ENCODE measurements at regions not wholly inside any gene's neighbourhood (a gene's known extent, or its start where the extent isn't known, plus 50 kb on each side); places are given as distances from the start of the nearest gene placed in this dataset.

DNA sequence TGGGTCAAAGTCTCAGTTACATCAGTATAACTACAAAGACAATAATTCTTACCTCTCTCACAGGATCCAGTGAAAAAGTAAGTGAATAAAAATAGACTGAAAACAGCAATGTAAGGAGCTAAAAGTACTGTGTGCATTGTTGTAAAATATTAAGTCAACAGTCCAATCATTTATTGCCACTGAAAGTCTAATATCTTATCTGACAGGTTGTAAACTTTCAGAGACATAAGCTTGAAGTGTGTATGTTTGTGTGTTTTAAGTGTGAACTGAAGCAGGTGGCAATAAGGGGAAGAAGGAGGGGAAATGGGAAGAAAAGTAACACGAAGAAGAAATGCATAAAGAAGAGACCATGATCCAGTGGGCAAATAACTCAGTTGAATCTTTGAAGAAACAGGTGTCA, 229.7 kb upstream of the TAS2R1 start (continued):
- TF ChIP-seq, protein P1, sequence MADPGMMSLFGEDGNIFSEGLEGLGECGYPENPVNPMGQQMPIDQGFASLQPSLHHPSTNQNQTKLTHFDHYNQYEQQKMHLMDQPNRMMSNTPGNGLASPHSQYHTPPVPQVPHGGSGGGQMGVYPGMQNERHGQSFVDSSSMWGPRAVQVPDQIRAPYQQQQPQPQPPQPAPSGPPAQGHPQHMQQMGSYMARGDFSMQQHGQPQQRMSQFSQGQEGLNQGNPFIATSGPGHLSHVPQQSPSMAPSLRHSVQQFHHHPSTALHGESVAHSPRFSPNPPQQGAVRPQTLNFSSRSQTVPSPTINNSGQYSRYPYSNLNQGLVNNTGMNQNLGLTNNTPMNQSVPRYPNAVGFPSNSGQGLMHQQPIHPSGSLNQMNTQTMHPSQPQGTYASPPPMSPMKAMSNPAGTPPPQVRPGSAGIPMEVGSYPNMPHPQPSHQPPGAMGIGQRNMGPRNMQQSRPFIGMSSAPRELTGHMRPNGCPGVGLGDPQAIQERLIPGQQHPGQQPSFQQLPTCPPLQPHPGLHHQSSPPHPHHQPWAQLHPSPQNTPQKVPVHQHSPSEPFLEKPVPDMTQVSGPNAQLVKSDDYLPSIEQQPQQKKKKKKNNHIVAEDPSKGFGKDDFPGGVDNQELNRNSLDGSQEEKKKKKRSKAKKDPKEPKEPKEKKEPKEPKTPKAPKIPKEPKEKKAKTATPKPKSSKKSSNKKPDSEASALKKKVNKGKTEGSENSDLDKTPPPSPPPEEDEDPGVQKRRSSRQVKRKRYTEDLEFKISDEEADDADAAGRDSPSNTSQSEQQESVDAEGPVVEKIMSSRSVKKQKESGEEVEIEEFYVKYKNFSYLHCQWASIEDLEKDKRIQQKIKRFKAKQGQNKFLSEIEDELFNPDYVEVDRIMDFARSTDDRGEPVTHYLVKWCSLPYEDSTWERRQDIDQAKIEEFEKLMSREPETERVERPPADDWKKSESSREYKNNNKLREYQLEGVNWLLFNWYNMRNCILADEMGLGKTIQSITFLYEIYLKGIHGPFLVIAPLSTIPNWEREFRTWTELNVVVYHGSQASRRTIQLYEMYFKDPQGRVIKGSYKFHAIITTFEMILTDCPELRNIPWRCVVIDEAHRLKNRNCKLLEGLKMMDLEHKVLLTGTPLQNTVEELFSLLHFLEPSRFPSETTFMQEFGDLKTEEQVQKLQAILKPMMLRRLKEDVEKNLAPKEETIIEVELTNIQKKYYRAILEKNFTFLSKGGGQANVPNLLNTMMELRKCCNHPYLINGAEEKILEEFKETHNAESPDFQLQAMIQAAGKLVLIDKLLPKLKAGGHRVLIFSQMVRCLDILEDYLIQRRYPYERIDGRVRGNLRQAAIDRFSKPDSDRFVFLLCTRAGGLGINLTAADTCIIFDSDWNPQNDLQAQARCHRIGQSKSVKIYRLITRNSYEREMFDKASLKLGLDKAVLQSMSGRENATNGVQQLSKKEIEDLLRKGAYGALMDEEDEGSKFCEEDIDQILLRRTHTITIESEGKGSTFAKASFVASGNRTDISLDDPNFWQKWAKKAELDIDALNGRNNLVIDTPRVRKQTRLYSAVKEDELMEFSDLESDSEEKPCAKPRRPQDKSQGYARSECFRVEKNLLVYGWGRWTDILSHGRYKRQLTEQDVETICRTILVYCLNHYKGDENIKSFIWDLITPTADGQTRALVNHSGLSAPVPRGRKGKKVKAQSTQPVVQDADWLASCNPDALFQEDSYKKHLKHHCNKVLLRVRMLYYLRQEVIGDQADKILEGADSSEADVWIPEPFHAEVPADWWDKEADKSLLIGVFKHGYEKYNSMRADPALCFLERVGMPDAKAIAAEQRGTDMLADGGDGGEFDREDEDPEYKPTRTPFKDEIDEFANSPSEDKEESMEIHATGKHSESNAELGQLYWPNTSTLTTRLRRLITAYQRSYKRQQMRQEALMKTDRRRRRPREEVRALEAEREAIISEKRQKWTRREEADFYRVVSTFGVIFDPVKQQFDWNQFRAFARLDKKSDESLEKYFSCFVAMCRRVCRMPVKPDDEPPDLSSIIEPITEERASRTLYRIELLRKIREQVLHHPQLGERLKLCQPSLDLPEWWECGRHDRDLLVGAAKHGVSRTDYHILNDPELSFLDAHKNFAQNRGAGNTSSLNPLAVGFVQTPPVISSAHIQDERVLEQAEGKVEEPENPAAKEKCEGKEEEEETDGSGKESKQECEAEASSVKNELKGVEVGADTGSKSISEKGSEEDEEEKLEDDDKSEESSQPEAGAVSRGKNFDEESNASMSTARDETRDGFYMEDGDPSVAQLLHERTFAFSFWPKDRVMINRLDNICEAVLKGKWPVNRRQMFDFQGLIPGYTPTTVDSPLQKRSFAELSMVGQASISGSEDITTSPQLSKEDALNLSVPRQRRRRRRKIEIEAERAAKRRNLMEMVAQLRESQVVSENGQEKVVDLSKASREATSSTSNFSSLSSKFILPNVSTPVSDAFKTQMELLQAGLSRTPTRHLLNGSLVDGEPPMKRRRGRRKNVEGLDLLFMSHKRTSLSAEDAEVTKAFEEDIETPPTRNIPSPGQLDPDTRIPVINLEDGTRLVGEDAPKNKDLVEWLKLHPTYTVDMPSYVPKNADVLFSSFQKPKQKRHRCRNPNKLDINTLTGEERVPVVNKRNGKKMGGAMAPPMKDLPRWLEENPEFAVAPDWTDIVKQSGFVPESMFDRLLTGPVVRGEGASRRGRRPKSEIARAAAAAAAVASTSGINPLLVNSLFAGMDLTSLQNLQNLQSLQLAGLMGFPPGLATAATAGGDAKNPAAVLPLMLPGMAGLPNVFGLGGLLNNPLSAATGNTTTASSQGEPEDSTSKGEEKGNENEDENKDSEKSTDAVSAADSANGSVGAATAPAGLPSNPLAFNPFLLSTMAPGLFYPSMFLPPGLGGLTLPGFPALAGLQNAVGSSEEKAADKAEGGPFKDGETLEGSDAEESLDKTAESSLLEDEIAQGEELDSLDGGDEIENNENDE (IDR thresholded peaks at IDR 0.05; ENCODE audit: insufficient replicate concordance, low read length) = no peak
